ENCODE measurements at regions not wholly inside any gene's neighbourhood (a gene's known extent, or its start where the extent isn't known, plus 50 kb on each side); places are given as distances from the start of the nearest gene placed in this dataset.

DNA sequence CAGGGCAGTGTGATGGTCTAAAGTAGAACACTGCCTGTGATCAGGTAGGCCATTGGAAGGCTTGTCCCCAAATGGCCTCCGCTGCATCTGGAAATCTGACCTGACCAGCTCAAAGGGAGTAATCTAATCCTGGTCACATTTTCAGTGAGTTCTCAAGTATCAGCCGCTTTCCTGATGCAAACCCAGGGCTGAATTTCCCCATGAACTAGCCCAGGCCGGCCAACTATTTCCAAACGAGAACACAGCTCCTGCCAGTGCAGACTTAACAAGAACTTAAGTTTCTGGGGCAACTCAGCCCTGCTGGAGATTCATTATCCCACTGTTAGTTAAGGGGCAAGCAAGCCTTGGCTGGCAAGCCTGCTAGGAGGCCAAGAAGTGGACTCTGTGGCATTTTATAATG, 59.6 kb upstream of the FAM180A start:
- 91% methylated on average over 4 of the region's 4 CpGs for WGBS
- H3K36me3 ChIP-seq (ENCODE audit: control insufficient read depth in 4 of 4, insufficient read depth in 3 of 4, low read depth in 1 of 4, low read length in 3 of 4), result no peaks in the 10 kb centered on the region
- no peak overlapping the region for H3K4me3 ChIP-seq (ENCODE audit: low read depth in 1 of 3, low read length in 3 of 3)
- no peaks in the 10 kb centered on the region for H3K4me1 ChIP-seq (ENCODE audit: control insufficient read depth in 4 of 4, insufficient read depth in 4 of 4, low read length in 3 of 4)
- H3K9me3 ChIP-seq (ENCODE audit: control insufficient read depth in 4 of 4, low read length in 3 of 4), result no peaks in the 10 kb centered on the region
- H3K9ac ChIP-seq (ENCODE audit: low read depth in 1 of 2, low read length in 2 of 2), result no peak overlapping the region
- TF ChIP-seq, protein P1, sequence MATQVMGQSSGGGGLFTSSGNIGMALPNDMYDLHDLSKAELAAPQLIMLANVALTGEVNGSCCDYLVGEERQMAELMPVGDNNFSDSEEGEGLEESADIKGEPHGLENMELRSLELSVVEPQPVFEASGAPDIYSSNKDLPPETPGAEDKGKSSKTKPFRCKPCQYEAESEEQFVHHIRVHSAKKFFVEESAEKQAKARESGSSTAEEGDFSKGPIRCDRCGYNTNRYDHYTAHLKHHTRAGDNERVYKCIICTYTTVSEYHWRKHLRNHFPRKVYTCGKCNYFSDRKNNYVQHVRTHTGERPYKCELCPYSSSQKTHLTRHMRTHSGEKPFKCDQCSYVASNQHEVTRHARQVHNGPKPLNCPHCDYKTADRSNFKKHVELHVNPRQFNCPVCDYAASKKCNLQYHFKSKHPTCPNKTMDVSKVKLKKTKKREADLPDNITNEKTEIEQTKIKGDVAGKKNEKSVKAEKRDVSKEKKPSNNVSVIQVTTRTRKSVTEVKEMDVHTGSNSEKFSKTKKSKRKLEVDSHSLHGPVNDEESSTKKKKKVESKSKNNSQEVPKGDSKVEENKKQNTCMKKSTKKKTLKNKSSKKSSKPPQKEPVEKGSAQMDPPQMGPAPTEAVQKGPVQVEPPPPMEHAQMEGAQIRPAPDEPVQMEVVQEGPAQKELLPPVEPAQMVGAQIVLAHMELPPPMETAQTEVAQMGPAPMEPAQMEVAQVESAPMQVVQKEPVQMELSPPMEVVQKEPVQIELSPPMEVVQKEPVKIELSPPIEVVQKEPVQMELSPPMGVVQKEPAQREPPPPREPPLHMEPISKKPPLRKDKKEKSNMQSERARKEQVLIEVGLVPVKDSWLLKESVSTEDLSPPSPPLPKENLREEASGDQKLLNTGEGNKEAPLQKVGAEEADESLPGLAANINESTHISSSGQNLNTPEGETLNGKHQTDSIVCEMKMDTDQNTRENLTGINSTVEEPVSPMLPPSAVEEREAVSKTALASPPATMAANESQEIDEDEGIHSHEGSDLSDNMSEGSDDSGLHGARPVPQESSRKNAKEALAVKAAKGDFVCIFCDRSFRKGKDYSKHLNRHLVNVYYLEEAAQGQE (IDR thresholded peaks at IDR 0.05), result no peak
- TF ChIP-seq ATF3 (IDR thresholded peaks at IDR 0.05), result no peak
- no peak for TF ChIP-seq FOXA2 (IDR thresholded peaks at IDR 0.05)
- TF ChIP-seq HNF4G (IDR thresholded peaks at IDR 0.05), result no peak
- no peak for TF ChIP-seq FOXA1 (IDR thresholded peaks at IDR 0.05)
- H3K27ac ChIP-seq (ENCODE audit: low read depth in 1 of 2, low read length in 2 of 2), result no peak overlapping the region
- DNase-seq (ENCODE audit: low spot score), result no peak
- no peaks in the 10 kb centered on the region for H3K27me3 ChIP-seq (ENCODE audit: control insufficient read depth in 4 of 4, insufficient read depth in 4 of 4, low read length in 3 of 4)

DNA sequence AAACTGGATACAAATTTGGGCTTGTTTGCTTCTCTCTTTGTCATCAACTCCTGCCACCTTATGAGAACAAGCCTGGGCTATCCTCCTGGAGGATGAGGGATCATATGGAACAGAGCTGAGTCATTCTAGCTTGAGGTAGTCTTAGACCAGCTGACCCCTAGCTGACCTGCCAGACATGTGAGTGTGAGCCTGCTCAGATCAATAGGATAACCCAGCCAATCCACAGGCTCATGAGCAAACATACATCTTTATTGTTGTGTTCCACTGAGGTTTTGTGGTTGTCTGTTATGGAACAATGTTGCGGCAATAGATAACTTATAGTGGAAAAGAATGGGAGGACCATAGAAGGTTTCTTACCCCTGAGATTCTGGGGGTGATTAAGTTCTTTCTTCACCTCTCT, 54.5 kb upstream of the FAM180A start:
- no peak for DNase-seq (ENCODE audit: low spot score)
- Histone ChIP-seq H3K4me3 (ENCODE audit: low read depth in 1 of 3, low read length in 3 of 3) (no peak overlapping the region), H3K9me3 (ENCODE audit: control insufficient read depth in 4 of 4, low read length in 3 of 4) (no peaks in the 10 kb centered on the region), H3K27me3 (ENCODE audit: control insufficient read depth in 4 of 4, insufficient read depth in 4 of 4, low read length in 3 of 4) (peaks cover 0 to 6% (median 1%) of the 10 kb centered on the region in 4 donors), H3K27ac (ENCODE audit: low read depth in 1 of 2, low read length in 2 of 2) (no peak overlapping the region), H3K4me1 (ENCODE audit: control insufficient read depth in 4 of 4, insufficient read depth in 4 of 4, low read length in 3 of 4) (peaks cover 0 to 13% (median 7%) of the 10 kb centered on the region in 4 donors), H3K36me3 (ENCODE audit: control insufficient read depth in 4 of 4, insufficient read depth in 3 of 4, low read depth in 1 of 4, low read length in 3 of 4) (no peaks in the 10 kb centered on the region), H3K9ac (ENCODE audit: low read depth in 1 of 2, low read length in 2 of 2) (no peak overlapping the region)
- WGBS, result 94% methylated on average over 1 of the region's 1 CpG
- TF ChIP-seq, protein P2, sequence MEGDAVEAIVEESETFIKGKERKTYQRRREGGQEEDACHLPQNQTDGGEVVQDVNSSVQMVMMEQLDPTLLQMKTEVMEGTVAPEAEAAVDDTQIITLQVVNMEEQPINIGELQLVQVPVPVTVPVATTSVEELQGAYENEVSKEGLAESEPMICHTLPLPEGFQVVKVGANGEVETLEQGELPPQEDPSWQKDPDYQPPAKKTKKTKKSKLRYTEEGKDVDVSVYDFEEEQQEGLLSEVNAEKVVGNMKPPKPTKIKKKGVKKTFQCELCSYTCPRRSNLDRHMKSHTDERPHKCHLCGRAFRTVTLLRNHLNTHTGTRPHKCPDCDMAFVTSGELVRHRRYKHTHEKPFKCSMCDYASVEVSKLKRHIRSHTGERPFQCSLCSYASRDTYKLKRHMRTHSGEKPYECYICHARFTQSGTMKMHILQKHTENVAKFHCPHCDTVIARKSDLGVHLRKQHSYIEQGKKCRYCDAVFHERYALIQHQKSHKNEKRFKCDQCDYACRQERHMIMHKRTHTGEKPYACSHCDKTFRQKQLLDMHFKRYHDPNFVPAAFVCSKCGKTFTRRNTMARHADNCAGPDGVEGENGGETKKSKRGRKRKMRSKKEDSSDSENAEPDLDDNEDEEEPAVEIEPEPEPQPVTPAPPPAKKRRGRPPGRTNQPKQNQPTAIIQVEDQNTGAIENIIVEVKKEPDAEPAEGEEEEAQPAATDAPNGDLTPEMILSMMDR (IDR thresholded peaks at IDR 0.05; ENCODE audit: low read depth, low read length, missing input control), result no peak
- TF ChIP-seq NR2F2 (IDR thresholded peaks at IDR 0.05) (no peak), TAF1 (conservative IDR thresholded peaks at IDR 0.05) (no peak), RAD21 (IDR thresholded peaks at IDR 0.05) (no peak)

DNA sequence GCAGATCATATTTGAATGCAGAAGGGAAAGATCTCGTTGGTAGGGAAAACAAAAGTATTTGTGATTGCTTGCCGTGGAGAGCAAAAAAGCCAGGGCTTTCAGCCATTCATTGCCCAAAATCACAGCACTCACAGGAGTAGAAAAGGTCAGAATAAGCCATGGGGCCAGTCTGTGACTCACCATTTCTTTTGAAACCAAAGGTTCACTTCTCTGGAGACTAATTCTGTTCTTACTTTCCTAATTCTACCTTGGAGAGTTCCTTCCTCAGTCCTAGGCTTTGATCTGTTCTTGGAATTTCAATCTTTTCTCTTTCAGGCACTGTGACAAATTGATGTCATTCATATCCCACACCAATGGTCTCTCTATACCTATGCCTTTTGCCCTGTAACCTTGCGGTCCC, 54.1 kb upstream of the FAM180A start:
- no peak for DNase-seq (ENCODE audit: low spot score)
- TF ChIP-seq HNF4G (IDR thresholded peaks at IDR 0.05) (no peak), MAX (IDR thresholded peaks at IDR 0.05) (no peak), TAF1 (conservative IDR thresholded peaks at IDR 0.05) (no peak), ATF3 (IDR thresholded peaks at IDR 0.05) (no peak), JUND (IDR thresholded peaks at IDR 0.05) (no peak), GABPA (IDR thresholded peaks at IDR 0.05 in 1 of 2, conservative IDR thresholded peaks at IDR 0.05 in 1 of 2) (no peak)
- TF ChIP-seq, protein P2 (IDR thresholded peaks at IDR 0.05; ENCODE audit: low read depth, low read length, missing input control), result no peak
- TF ChIP-seq, protein P1 (IDR thresholded peaks at IDR 0.05), result no peak
- 82% methylated on average over 3 of the region's 3 CpGs for WGBS
- Histone ChIP-seq H3K9me3 (ENCODE audit: control insufficient read depth in 4 of 4, low read length in 3 of 4) (no peaks in the 10 kb centered on the region), H3K4me3 (ENCODE audit: low read depth in 1 of 3, low read length in 3 of 3) (no peak overlapping the region), H3K36me3 (ENCODE audit: control insufficient read depth in 4 of 4, insufficient read depth in 3 of 4, low read depth in 1 of 4, low read length in 3 of 4) (no peaks in the 10 kb centered on the region), H3K27ac (ENCODE audit: low read depth in 1 of 2, low read length in 2 of 2) (no peak overlapping the region), H3K27me3 (ENCODE audit: control insufficient read depth in 4 of 4, insufficient read depth in 4 of 4, low read length in 3 of 4) (peaks cover 0 to 6% (median 1%) of the 10 kb centered on the region in 4 donors), H3K9ac (ENCODE audit: low read depth in 1 of 2, low read length in 2 of 2) (no peak overlapping the region), H3K4me1 (ENCODE audit: control insufficient read depth in 4 of 4, insufficient read depth in 4 of 4, low read length in 3 of 4) (peaks cover 0 to 13% (median 7%) of the 10 kb centered on the region in 4 donors)
